ENCODE measurements at regions not wholly inside any gene's neighbourhood (a gene's known extent, or its start where the extent isn't known, plus 50 kb on each side); places are given as distances from the start of the nearest gene placed in this dataset.

GRCh38 chr11:116130122-116130521, 625.9 kb upstream of the CADM1 start:
- Mint-ChIP-seq H3K4me1 (no peaks in the 10 kb centered on the region), H3K36me3 (no peaks in the 10 kb centered on the region), H3K27me3 (peaks cover 0 to 1% of the 10 kb centered on the region in 2 donors), H3K4me3 (no peak overlapping the region), H3K27ac (no peak overlapping the region), H3K9me3 (peaks cover 0 to 9% (median 4%) of the 10 kb centered on the region in 3 donors)
- no peaks in the 10 kb centered on the region for H3K9me3 ChIP-seq
- no peaks in the 10 kb centered on the region for H3K4me1 ChIP-seq (ENCODE audit: control insufficient read depth in 1 of 2, extremely low read depth in 1 of 2, insufficient read depth in 2 of 2, low read length in 2 of 2)
- DNase-seq: no peak
- no peak overlapping the region for H3K27ac ChIP-seq (ENCODE audit: low read length)
- ChIA-PET CTCF (interaction anchor here in 1 of 2 donors (0.7 kb wide), 1 partner anchor 11 kb away, joined by 3 read pairs; no protein-coding TSS in a partner anchor), POLR2A (no interaction called here)
- no peak overlapping the region for H3K4me3 ChIP-seq (ENCODE audit: control insufficient read depth in 1 of 2, extremely low read depth in 1 of 2, low read length in 1 of 2)
- no peaks in the 10 kb centered on the region for H3K27me3 ChIP-seq (replicated peaks in 1 of 2; ENCODE audit: control insufficient read depth in 2 of 2, extremely low read depth in 1 of 2, insufficient read depth in 2 of 2, low read length in 1 of 2)
- no peak for ATAC-seq (replicated peaks in 1 of 4)
- no peaks in the 10 kb centered on the region for H3K36me3 ChIP-seq (ENCODE audit: control insufficient read depth in 2 of 2, extremely low read depth in 1 of 2, insufficient read depth in 1 of 2, low read length in 1 of 2)
- WGBS (ENCODE audit: insufficient coverage): 63% methylated on average over 1 of the region's 6 CpGs

GRCh38 chr11:116129456-116129855, 625.2 kb upstream of the CADM1 start:
- no peak overlapping the region for H3K4me3 ChIP-seq (ENCODE audit: control insufficient read depth in 1 of 2, extremely low read depth in 1 of 2, low read length in 1 of 2)
- H3K4me3 Mint-ChIP-seq: no peak overlapping the region
- H3K9me3 Mint-ChIP-seq: peaks cover 0 to 9% (median 4%) of the 10 kb centered on the region in 3 donors
- ChIA-PET CTCF (no interaction called here), POLR2A (no interaction called here)
- 93% methylated on average over 5 of the region's 9 CpGs for WGBS (ENCODE audit: insufficient coverage)
- no peak for DNase-seq
- no peaks in the 10 kb centered on the region for H3K9me3 ChIP-seq
- H3K36me3 Mint-ChIP-seq: no peaks in the 10 kb centered on the region
- no peaks in the 10 kb centered on the region for H3K36me3 ChIP-seq (ENCODE audit: control insufficient read depth in 2 of 2, extremely low read depth in 1 of 2, insufficient read depth in 1 of 2, low read length in 1 of 2)
- H3K4me1 ChIP-seq (ENCODE audit: control insufficient read depth in 1 of 2, extremely low read depth in 1 of 2, insufficient read depth in 2 of 2, low read length in 2 of 2): no peaks in the 10 kb centered on the region
- peaks cover under 1 to 4% of the 10 kb centered on the region in 2 donors for H3K27me3 Mint-ChIP-seq
- no peaks in the 10 kb centered on the region for H3K27me3 ChIP-seq (replicated peaks in 1 of 2; ENCODE audit: control insufficient read depth in 2 of 2, extremely low read depth in 1 of 2, insufficient read depth in 2 of 2, low read length in 1 of 2)
- H3K27ac Mint-ChIP-seq: no peak overlapping the region
- no peaks in the 10 kb centered on the region for H3K4me1 Mint-ChIP-seq
- no peak for ATAC-seq (replicated peaks in 1 of 4)
- no peak overlapping the region for H3K27ac ChIP-seq (ENCODE audit: low read length)

GRCh38 chr11:116126562-116126961, 622.3 kb upstream of the CADM1 start:
- DNase-seq: no peak
- no peaks in the 10 kb centered on the region for H3K36me3 ChIP-seq (ENCODE audit: control insufficient read depth in 2 of 2, extremely low read depth in 1 of 2, insufficient read depth in 1 of 2, low read length in 1 of 2)
- H3K4me3 Mint-ChIP-seq: no peak overlapping the region

GRCh38 chr11:116124922-116125714, 620.9 kb upstream of the CADM1 start:
- H3K27me3 Mint-ChIP-seq: peaks cover 1 to 4% of the 10 kb centered on the region in 2 donors
- H3K27me3 ChIP-seq (replicated peaks in 1 of 2; ENCODE audit: control insufficient read depth in 2 of 2, extremely low read depth in 1 of 2, insufficient read depth in 2 of 2, low read length in 1 of 2): no peaks in the 10 kb centered on the region
- DNase-seq (no peak), ATAC-seq (replicated peaks in 1 of 4) (no peak)
- ChIA-PET CTCF (no interaction called here), POLR2A (no interaction called here)
- H3K27ac Mint-ChIP-seq: no peak overlapping the region
- peaks cover 0 to 9% (median 4%) of the 10 kb centered on the region in 3 donors for H3K9me3 Mint-ChIP-seq
- WGBS (ENCODE audit: insufficient coverage): 97% methylated on average over 5 of the region's 9 CpGs
- no peak overlapping the region for H3K27ac ChIP-seq (ENCODE audit: low read length)
- H3K36me3 ChIP-seq (ENCODE audit: control insufficient read depth in 2 of 2, extremely low read depth in 1 of 2, insufficient read depth in 1 of 2, low read length in 1 of 2): no peaks in the 10 kb centered on the region
- H3K4me3 ChIP-seq (ENCODE audit: control insufficient read depth in 1 of 2, extremely low read depth in 1 of 2, low read length in 1 of 2): no peak overlapping the region
- H3K9me3 ChIP-seq: no peaks in the 10 kb centered on the region
- H3K4me3 Mint-ChIP-seq: no peak overlapping the region
- no peaks in the 10 kb centered on the region for H3K4me1 Mint-ChIP-seq
- no peaks in the 10 kb centered on the region for H3K36me3 Mint-ChIP-seq
- H3K4me1 ChIP-seq (ENCODE audit: control insufficient read depth in 1 of 2, extremely low read depth in 1 of 2, insufficient read depth in 2 of 2, low read length in 2 of 2): no peaks in the 10 kb centered on the region

More at GRCh38 chr11:116126562-116126961, 622.3 kb upstream of the CADM1 start:
- no peak for ATAC-seq (replicated peaks in 1 of 4)
- H3K27ac ChIP-seq (ENCODE audit: low read length): no peak overlapping the region
- H3K27me3 Mint-ChIP-seq: peaks cover 1 to 4% of the 10 kb centered on the region in 2 donors
- H3K9me3 Mint-ChIP-seq: peaks cover 0 to 9% (median 4%) of the 10 kb centered on the region in 3 donors
- CTCF ChIA-PET: no interaction called here
- no peaks in the 10 kb centered on the region for H3K36me3 Mint-ChIP-seq
- no peak overlapping the region for H3K4me3 ChIP-seq (ENCODE audit: control insufficient read depth in 1 of 2, extremely low read depth in 1 of 2, low read length in 1 of 2)
- no peaks in the 10 kb centered on the region for H3K9me3 ChIP-seq
- H3K27ac Mint-ChIP-seq: no peak overlapping the region
- POLR2A ChIA-PET: no interaction called here
- WGBS (ENCODE audit: insufficient coverage): no CpG with 5 or more reads among the region's 3 CpGs
- no peaks in the 10 kb centered on the region for H3K27me3 ChIP-seq (replicated peaks in 1 of 2; ENCODE audit: control insufficient read depth in 2 of 2, extremely low read depth in 1 of 2, insufficient read depth in 2 of 2, low read length in 1 of 2)
- H3K4me1 ChIP-seq (ENCODE audit: control insufficient read depth in 1 of 2, extremely low read depth in 1 of 2, insufficient read depth in 2 of 2, low read length in 2 of 2): no peaks in the 10 kb centered on the region
- no peaks in the 10 kb centered on the region for H3K4me1 Mint-ChIP-seq

GRCh38 chr11:116123739-116124138, 619.5 kb upstream of the CADM1 start:
- Mint-ChIP-seq H3K27ac (no peak overlapping the region), H3K9me3 (peaks cover 0 to 9% (median 4%) of the 10 kb centered on the region in 3 donors), H3K4me3 (no peak overlapping the region), H3K36me3 (no peaks in the 10 kb centered on the region), H3K27me3 (peaks cover 1 to 8% of the 10 kb centered on the region in 2 donors), H3K4me1 (no peaks in the 10 kb centered on the region)
- no peak for DNase-seq
- WGBS (ENCODE audit: insufficient coverage): 90% methylated on average over 3 of the region's 5 CpGs
- no peaks in the 10 kb centered on the region for H3K36me3 ChIP-seq (ENCODE audit: control insufficient read depth in 2 of 2, extremely low read depth in 1 of 2, insufficient read depth in 1 of 2, low read length in 1 of 2)
- CTCF ChIA-PET: no interaction called here
- H3K4me3 ChIP-seq (ENCODE audit: control insufficient read depth in 1 of 2, extremely low read depth in 1 of 2, low read length in 1 of 2): no peak overlapping the region
- H3K9me3 ChIP-seq: no peaks in the 10 kb centered on the region
- ATAC-seq (replicated peaks in 1 of 4): no peak
- no peak overlapping the region for H3K27ac ChIP-seq (ENCODE audit: low read length)
- no peaks in the 10 kb centered on the region for H3K4me1 ChIP-seq (ENCODE audit: control insufficient read depth in 1 of 2, extremely low read depth in 1 of 2, insufficient read depth in 2 of 2, low read length in 2 of 2)
- POLR2A ChIA-PET: no interaction called here
- peaks cover 0 to 4% of the 10 kb centered on the region in 2 experiments for H3K27me3 ChIP-seq (replicated peaks in 1 of 2; ENCODE audit: control insufficient read depth in 2 of 2, extremely low read depth in 1 of 2, insufficient read depth in 2 of 2, low read length in 1 of 2)

- Mint-ChIP-seq H3K4me1 (no peaks in the 10 kb centered on the region), H3K27me3 (peaks cover 1 to 8% of the 10 kb centered on the region in 2 donors), H3K27ac (no peak overlapping the region), H3K9me3 (peaks cover 0 to 6% (median 4%) of the 10 kb centered on the region in 3 donors), H3K4me3 (no peak overlapping the region), H3K36me3 (no peaks in the 10 kb centered on the region)
- no peaks in the 10 kb centered on the region for H3K4me1 ChIP-seq (ENCODE audit: control insufficient read depth in 1 of 2, extremely low read depth in 1 of 2, insufficient read depth in 2 of 2, low read length in 2 of 2)
- H3K4me3 ChIP-seq (ENCODE audit: control insufficient read depth in 1 of 2, extremely low read depth in 1 of 2, low read length in 1 of 2): no peak overlapping the region
- CTCF ChIA-PET: no interaction called here
- no peak overlapping the region for H3K27ac ChIP-seq (ENCODE audit: low read length)
- no peak for DNase-seq
- H3K27me3 ChIP-seq (replicated peaks in 1 of 2; ENCODE audit: control insufficient read depth in 2 of 2, extremely low read depth in 1 of 2, insufficient read depth in 2 of 2, low read length in 1 of 2): peaks cover 0 to 4% of the 10 kb centered on the region in 2 experiments
- H3K36me3 ChIP-seq (ENCODE audit: control insufficient read depth in 2 of 2, extremely low read depth in 1 of 2, insufficient read depth in 1 of 2, low read length in 1 of 2): no peaks in the 10 kb centered on the region
- ATAC-seq (replicated peaks in 1 of 4): no peak
- no peaks in the 10 kb centered on the region for H3K9me3 ChIP-seq
- 81% methylated on average over 8 of the region's 8 CpGs for WGBS (ENCODE audit: insufficient coverage)
- POLR2A ChIA-PET: no interaction called here
Measured at GRCh38 chr11:116122697-116123472, 618.7 kb upstream of the CADM1 start.
